ENCODE measurements at regions not wholly inside any gene's neighbourhood (a gene's known extent, or its start where the extent isn't known, plus 50 kb on each side); places are given as distances from the start of the nearest gene placed in this dataset.

DNA sequence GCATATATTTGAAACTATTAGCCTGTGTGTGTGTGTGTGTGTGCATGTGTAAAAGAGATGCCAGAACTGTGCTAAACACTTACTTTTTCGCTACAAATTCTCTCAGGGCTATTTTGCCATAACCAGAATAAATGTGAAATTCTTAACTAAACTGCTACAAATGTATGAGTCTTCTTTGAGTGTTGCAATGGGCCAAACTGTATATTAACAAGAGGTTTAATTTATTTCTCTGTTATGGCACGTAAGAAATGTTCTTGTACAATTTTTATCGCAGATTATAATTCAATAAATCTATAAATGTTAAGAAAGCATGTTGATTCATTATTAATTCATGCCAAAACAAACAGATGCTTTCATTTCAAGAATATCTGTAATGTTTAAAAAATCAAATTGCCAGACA is 454.5 kb upstream of the PCDH7 start (continued):
- TF ChIP-seq, protein P1, sequence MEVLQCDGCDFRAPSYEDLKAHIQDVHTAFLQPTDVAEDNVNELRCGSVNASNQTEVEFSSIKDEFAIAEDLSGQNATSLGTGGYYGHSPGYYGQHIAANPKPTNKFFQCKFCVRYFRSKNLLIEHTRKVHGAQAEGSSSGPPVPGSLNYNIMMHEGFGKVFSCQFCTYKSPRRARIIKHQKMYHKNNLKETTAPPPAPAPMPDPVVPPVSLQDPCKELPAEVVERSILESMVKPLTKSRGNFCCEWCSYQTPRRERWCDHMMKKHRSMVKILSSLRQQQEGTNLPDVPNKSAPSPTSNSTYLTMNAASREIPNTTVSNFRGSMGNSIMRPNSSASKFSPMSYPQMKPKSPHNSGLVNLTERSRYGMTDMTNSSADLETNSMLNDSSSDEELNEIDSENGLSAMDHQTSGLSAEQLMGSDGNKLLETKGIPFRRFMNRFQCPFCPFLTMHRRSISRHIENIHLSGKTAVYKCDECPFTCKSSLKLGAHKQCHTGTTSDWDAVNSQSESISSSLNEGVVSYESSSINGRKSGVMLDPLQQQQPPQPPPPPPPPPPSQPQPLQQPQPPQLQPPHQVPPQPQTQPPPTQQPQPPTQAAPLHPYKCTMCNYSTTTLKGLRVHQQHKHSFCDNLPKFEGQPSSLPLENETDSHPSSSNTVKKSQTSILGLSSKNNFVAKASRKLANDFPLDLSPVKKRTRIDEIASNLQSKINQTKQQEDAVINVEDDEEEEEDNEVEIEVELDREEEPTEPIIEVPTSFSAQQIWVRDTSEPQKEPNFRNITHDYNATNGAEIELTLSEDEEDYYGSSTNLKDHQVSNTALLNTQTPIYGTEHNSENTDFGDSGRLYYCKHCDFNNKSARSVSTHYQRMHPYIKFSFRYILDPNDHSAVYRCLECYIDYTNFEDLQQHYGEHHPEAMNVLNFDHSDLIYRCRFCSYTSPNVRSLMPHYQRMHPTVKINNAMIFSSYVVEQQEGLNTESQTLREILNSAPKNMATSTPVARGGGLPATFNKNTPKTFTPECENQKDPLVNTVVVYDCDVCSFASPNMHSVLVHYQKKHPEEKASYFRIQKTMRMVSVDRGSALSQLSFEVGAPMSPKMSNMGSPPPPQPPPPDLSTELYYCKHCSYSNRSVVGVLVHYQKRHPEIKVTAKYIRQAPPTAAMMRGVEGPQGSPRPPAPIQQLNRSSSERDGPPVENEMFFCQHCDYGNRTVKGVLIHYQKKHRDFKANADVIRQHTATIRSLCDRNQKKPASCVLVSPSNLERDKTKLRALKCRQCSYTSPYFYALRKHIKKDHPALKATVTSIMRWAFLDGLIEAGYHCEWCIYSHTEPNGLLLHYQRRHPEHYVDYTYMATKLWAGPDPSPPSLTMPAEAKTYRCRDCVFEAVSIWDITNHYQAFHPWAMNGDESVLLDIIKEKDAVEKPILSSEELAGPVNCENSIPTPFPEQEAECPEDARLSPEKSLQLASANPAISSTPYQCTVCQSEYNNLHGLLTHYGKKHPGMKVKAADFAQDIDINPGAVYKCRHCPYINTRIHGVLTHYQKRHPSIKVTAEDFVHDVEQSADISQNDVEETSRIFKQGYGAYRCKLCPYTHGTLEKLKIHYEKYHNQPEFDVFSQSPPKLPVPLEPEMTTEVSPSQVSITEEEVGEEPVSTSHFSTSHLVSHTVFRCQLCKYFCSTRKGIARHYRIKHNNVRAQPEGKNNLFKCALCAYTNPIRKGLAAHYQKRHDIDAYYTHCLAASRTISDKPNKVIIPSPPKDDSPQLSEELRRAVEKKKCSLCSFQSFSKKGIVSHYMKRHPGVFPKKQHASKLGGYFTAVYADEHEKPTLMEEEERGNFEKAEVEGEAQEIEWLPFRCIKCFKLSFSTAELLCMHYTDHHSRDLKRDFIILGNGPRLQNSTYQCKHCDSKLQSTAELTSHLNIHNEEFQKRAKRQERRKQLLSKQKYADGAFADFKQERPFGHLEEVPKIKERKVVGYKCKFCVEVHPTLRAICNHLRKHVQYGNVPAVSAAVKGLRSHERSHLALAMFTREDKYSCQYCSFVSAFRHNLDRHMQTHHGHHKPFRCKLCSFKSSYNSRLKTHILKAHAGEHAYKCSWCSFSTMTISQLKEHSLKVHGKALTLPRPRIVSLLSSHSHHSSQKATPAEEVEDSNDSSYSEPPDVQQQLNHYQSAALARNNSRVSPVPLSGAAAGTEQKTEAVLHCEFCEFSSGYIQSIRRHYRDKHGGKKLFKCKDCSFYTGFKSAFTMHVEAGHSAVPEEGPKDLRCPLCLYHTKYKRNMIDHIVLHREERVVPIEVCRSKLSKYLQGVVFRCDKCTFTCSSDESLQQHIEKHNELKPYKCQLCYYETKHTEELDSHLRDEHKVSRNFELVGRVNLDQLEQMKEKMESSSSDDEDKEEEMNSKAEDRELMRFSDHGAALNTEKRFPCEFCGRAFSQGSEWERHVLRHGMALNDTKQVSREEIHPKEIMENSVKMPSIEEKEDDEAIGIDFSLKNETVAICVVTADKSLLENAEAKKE (CRISPR knock-in tag; IDR thresholded peaks at IDR 0.05): no peak
- no peak for TF ChIP-seq NANOG (IDR thresholded peaks at IDR 0.05; ENCODE audit: borderline replicate concordance)
- no peak for TF ChIP-seq EZH2 (IDR thresholded peaks at IDR 0.05; ENCODE audit: low read depth, unreplicated experiment)
- TF ChIP-seq POLR2AphosphoS5 (IDR thresholded peaks at IDR 0.05; ENCODE audit: low read depth): no peak
- TF ChIP-seq, protein P2, sequence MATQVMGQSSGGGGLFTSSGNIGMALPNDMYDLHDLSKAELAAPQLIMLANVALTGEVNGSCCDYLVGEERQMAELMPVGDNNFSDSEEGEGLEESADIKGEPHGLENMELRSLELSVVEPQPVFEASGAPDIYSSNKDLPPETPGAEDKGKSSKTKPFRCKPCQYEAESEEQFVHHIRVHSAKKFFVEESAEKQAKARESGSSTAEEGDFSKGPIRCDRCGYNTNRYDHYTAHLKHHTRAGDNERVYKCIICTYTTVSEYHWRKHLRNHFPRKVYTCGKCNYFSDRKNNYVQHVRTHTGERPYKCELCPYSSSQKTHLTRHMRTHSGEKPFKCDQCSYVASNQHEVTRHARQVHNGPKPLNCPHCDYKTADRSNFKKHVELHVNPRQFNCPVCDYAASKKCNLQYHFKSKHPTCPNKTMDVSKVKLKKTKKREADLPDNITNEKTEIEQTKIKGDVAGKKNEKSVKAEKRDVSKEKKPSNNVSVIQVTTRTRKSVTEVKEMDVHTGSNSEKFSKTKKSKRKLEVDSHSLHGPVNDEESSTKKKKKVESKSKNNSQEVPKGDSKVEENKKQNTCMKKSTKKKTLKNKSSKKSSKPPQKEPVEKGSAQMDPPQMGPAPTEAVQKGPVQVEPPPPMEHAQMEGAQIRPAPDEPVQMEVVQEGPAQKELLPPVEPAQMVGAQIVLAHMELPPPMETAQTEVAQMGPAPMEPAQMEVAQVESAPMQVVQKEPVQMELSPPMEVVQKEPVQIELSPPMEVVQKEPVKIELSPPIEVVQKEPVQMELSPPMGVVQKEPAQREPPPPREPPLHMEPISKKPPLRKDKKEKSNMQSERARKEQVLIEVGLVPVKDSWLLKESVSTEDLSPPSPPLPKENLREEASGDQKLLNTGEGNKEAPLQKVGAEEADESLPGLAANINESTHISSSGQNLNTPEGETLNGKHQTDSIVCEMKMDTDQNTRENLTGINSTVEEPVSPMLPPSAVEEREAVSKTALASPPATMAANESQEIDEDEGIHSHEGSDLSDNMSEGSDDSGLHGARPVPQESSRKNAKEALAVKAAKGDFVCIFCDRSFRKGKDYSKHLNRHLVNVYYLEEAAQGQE (IDR thresholded peaks at IDR 0.05; ENCODE audit: unreplicated experiment): no peak
- TF ChIP-seq CREB1 (CRISPR knock-in tag; IDR thresholded peaks at IDR 0.05; ENCODE audit: low read depth): no peak
- TF ChIP-seq ZNF331 (CRISPR knock-in tag; IDR thresholded peaks at IDR 0.05; ENCODE audit: low read depth): no peak
- no peak for TF ChIP-seq EZH2phosphoT487 (IDR thresholded peaks at IDR 0.05; ENCODE audit: unreplicated experiment)
